Gastrocnemius medialis (tissue), 4 donors: ENCODE measurements at regions not wholly inside any gene's neighbourhood (a gene's known extent, or its start where the extent isn't known, plus 50 kb on each side); places are given as distances from the start of the nearest gene placed in this dataset.

Experiments
- POLR2A ChIP-seq, 2 donors: fragments of 450-650 bp; IDR thresholded peaks; one replicate each; pipeline ENCODE4 v1.6.1; 2017; ENCODE audit warnings: antibody characterized with exemption in 2 of 2, mild to moderate bottlenecking in 2 of 2, moderate library complexity in 2 of 2
- TF ChIP-seq, protein P1 (sequence below), 5 experiments: fragments of 450-650 bp in 3 of 5; fragments of 200-600 bp in 2 of 5; sonication (generic) in 2 of 5; IDR thresholded peaks in 4 of 5; conservative IDR thresholded peaks in 1 of 5; 1 replicate in 4 of 5; 2 replicates in 1 of 5; pipeline ENCODE4 v1.5.1; 2016 to 2019; ENCODE audit warnings: antibody characterized with exemption in 5 of 5, mild to moderate bottlenecking in 3 of 5, moderate library complexity in 3 of 5

DNA sequence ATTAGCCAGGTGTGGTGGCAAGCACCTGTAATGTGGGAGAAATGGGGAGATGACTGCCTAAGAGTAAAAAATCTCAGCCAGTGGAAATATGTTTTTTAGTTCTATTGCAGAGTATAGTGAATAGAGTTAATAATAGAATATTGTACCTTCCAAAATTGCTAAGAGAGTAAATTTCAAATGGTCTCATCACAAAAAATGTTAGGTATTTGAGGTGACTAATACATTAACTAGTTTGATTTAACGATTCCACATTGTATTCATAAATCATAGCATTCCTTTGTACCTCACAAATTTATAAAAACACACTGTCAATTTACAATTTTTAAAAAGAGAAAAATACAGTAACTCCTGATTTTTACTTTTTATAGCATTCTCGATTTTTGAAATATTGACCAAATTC lies 681.5 kb upstream of the EPHA5 start:
- no peak for TF ChIP-seq POLR2A (IDR thresholded peaks at IDR 0.05)
- TF ChIP-seq, protein P1, sequence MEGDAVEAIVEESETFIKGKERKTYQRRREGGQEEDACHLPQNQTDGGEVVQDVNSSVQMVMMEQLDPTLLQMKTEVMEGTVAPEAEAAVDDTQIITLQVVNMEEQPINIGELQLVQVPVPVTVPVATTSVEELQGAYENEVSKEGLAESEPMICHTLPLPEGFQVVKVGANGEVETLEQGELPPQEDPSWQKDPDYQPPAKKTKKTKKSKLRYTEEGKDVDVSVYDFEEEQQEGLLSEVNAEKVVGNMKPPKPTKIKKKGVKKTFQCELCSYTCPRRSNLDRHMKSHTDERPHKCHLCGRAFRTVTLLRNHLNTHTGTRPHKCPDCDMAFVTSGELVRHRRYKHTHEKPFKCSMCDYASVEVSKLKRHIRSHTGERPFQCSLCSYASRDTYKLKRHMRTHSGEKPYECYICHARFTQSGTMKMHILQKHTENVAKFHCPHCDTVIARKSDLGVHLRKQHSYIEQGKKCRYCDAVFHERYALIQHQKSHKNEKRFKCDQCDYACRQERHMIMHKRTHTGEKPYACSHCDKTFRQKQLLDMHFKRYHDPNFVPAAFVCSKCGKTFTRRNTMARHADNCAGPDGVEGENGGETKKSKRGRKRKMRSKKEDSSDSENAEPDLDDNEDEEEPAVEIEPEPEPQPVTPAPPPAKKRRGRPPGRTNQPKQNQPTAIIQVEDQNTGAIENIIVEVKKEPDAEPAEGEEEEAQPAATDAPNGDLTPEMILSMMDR (IDR thresholded peaks at IDR 0.05 in 4 of 5, conservative IDR thresholded peaks at IDR 0.05 in 1 of 5), result no peak
